PC-3 (cell line): ENCODE measurements at regions not wholly inside any gene's neighbourhood (a gene's known extent, or its start where the extent isn't known, plus 50 kb on each side); places are given as distances from the start of the nearest gene placed in this dataset.
A peak's percentile ranks its signal among the peaks of the same experiment; 100 is the strongest.

Experiments used
- ATAC-seq: fragments of 200-7000 bp; cut with Tn5 transposase; 2 replicates; pipeline ENCODE4 v1.9.1; 2020; ENCODE audit warnings: mild to moderate bottlenecking, moderate library complexity
- BruUV-seq: library from RNA; stranded (reverse); fragments of 400-500 nt; replicated peaks from 2 replicates; lab custom pipeline; 2021; lab: Mats Ljungman, UMichigan
- CTCF ChIA-PET: fragments of 300-600 bp; sonication (Branson Sonifier 250); formaldehyde crosslinking; loops from one replicate; lab custom pipeline; 2022; ENCODE audit warnings: antibody characterized with exemption; lab: Charles Lee
- POLR2A ChIA-PET: fragments of 300-600 bp; sonication (Branson Sonifier 250); formaldehyde crosslinking; loops from one replicate; lab custom pipeline; 2022; ENCODE audit warnings: antibody characterized with exemption; ENCODE audit not compliant: unreplicated experiment; lab: Charles Lee
- DNase-seq: peaks from one replicate; pipeline ENCODE4 v3.0.0-alpha.2; 2015
- H2AFZ ChIP-seq: fragments of 300-600 bp; sonication (generic); 2 replicates; pipeline ENCODE4 v1.6.0; 2016; ENCODE audit warnings: antibody characterized with exemption, low read length
- H3F3A ChIP-seq: fragments of 300-600 bp; sonication (generic); one replicate; pipeline ENCODE4 v1.6.0; 2017; ENCODE audit warnings: antibody characterized with exemption, low read length, control low read depth, mild to moderate bottlenecking; ENCODE audit not compliant: unreplicated experiment
- H3K27ac ChIP-seq: fragments of 300-600 bp; sonication (generic); 2 replicates; pipeline ENCODE4 v1.5.1; 2016; ENCODE audit warnings: mild to moderate bottlenecking, low read length
- H3K27me3 ChIP-seq: fragments of 300-600 bp; sonication (generic); 2 replicates; pipeline ENCODE4 v1.6.1; 2016; ENCODE audit warnings: low read length, mixed read lengths
- H3K36me3 ChIP-seq: fragments of 300-600 bp; sonication (generic); 2 replicates; pipeline ENCODE4 v1.6.1; 2016; ENCODE audit warnings: low read depth, mixed run types, low read length, mixed read lengths
- H3K4me1 ChIP-seq: fragments of 300-600 bp; sonication (generic); 2 replicates; pipeline ENCODE4 v1.5.1; 2016; ENCODE audit warnings: low read length; ENCODE audit not compliant: insufficient read depth
- H3K4me2 ChIP-seq: fragments of 300-600 bp; sonication (generic); 2 replicates; pipeline ENCODE4 v1.6.0; 2016; ENCODE audit warnings: low read length
- H3K4me3 ChIP-seq: fragments of 300-600 bp; sonication (generic); 2 replicates; pipeline ENCODE4 v1.5.1; 2016; ENCODE audit warnings: mild to moderate bottlenecking, low read length, mixed read lengths
- H3K79me2 ChIP-seq: fragments of 300-600 bp; sonication (generic); 2 replicates; pipeline ENCODE4 v1.6.1; 2017; ENCODE audit warnings: low read length, mixed read lengths
- H3K9ac ChIP-seq: fragments of 300-600 bp; sonication (generic); 2 replicates; pipeline ENCODE4 v1.6.0; 2016; ENCODE audit warnings: mild to moderate bottlenecking, low read length
- H3K9me2 ChIP-seq: fragments of 300-600 bp; sonication (generic); replicated peaks from 2 replicates; pipeline ENCODE4 v1.6.1; 2016; ENCODE audit warnings: mixed run types, low read length, mixed read lengths
- H3K9me3 ChIP-seq: fragments of 300-600 bp; sonication (generic); 2 replicates; pipeline ENCODE4 v1.6.1; 2016; ENCODE audit warnings: low read length, mixed read lengths
- H4K20me1 ChIP-seq: fragments of 300-600 bp; sonication (generic); 2 replicates; pipeline ENCODE4 v1.6.1; 2016; ENCODE audit warnings: low read length, mixed read lengths
- EZH2 ChIP-seq: fragments of 300-600 bp; sonication (generic); IDR thresholded peaks from one replicate; pipeline ENCODE4 v1.6.1; 2017; ENCODE audit warnings: antibody characterized with exemption, mild to moderate bottlenecking, low read length; ENCODE audit not compliant: unreplicated experiment
- EZH2phosphoT487 ChIP-seq: fragments of 300-600 bp; sonication (generic); IDR thresholded peaks from 2 replicates; pipeline ENCODE4 v1.6.1; 2018; ENCODE audit warnings: mild to moderate bottlenecking, antibody characterized with exemption, low read length, borderline replicate concordance
- intact Hi-C: fragments of 100-400 bp; cut with micrococcal nuclease; formaldehyde crosslinking; loops from 2 replicates; pipeline ENCODE4 v1.9.0; 2023
- TF ChIP-seq, protein P1 (sequence below): fragments of 300-600 bp; sonication (generic); conservative IDR thresholded peaks from 2 replicates; pipeline ENCODE4 v1.5.1; 2017; ENCODE audit warnings: antibody characterized with exemption, low read depth, mild to moderate bottlenecking, low read length

DNA sequence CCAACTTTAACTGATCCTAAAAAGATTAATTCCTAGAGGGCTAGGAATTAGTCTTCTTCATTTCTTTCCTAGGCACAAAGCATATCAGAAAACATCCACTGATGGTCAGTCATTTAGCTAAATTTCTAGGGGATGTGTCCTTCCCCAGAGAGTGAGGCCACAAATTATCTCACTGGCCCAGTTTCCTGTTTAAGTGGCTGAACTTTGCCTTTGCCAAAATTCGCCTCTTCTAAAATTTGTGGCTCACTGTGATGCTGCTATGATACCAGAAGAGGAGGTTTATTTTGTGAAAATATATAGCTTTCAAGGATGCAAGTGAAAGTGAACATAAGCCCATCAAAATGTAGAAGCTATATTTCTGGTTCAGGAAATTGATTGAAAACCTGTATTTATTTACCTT, 98.1 kb upstream of the FER start:
- H3K9me2 ChIP-seq = no peaks in the 10 kb centered on the region
- CTCF ChIA-PET = no interaction called here
- intact Hi-C loops = no loop called here
- H3K36me3 ChIP-seq = no peaks in the 10 kb centered on the region
- ATAC-seq = no peak
- no peak for DNase-seq
- BruUV-seq = no TSS peak
- H3K4me3 ChIP-seq = no peak overlapping the region
- H3K4me1 ChIP-seq = peaks cover 9% of the 10 kb centered on the region
- no peaks in the 10 kb centered on the region for H3K79me2 ChIP-seq
- no peaks in the 10 kb centered on the region for H3K27me3 ChIP-seq
- H2AFZ ChIP-seq = no peak overlapping the region
- TF ChIP-seq EZH2phosphoT487 (no peak), EZH2 (no peak)
- TF ChIP-seq, protein P1, sequence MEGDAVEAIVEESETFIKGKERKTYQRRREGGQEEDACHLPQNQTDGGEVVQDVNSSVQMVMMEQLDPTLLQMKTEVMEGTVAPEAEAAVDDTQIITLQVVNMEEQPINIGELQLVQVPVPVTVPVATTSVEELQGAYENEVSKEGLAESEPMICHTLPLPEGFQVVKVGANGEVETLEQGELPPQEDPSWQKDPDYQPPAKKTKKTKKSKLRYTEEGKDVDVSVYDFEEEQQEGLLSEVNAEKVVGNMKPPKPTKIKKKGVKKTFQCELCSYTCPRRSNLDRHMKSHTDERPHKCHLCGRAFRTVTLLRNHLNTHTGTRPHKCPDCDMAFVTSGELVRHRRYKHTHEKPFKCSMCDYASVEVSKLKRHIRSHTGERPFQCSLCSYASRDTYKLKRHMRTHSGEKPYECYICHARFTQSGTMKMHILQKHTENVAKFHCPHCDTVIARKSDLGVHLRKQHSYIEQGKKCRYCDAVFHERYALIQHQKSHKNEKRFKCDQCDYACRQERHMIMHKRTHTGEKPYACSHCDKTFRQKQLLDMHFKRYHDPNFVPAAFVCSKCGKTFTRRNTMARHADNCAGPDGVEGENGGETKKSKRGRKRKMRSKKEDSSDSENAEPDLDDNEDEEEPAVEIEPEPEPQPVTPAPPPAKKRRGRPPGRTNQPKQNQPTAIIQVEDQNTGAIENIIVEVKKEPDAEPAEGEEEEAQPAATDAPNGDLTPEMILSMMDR = no peak
- H4K20me1 ChIP-seq = no peaks in the 10 kb centered on the region
- H3F3A ChIP-seq = no peaks in the 10 kb centered on the region
- no peak overlapping the region for H3K9ac ChIP-seq
- no peak overlapping the region for H3K27ac ChIP-seq
- no peaks in the 10 kb centered on the region for H3K9me3 ChIP-seq
- no peak overlapping the region for H3K4me2 ChIP-seq
- POLR2A ChIA-PET = no interaction called here

GRCh38 chr5:108649106-108649505, 98.6 kb upstream of the FER start:
- Histone ChIP-seq H3K79me2 (no peaks in the 10 kb centered on the region), H2AFZ (no peak overlapping the region), H3K4me1 (peaks cover 5% of the 10 kb centered on the region), H3K4me2 (no peak overlapping the region), H3K36me3 (no peaks in the 10 kb centered on the region), H3K4me3 (no peak overlapping the region), H3F3A (no peaks in the 10 kb centered on the region), H3K9me3 (no peaks in the 10 kb centered on the region), H3K9ac (no peak overlapping the region), H3K27me3 (no peaks in the 10 kb centered on the region), H3K27ac (no peak overlapping the region), H3K9me2 (no peaks in the 10 kb centered on the region), H4K20me1 (no peaks in the 10 kb centered on the region)
- BruUV-seq = no TSS peak
- DNase-seq = no peak
- ChIA-PET POLR2A (no interaction called here), CTCF (no interaction called here)
- no peak for ATAC-seq
- TF ChIP-seq, protein P1 = no peak
- TF ChIP-seq EZH2 (no peak), EZH2phosphoT487 (no peak)
- intact Hi-C loops = no loop called here

GRCh38 chr5:108642170-108642906, 105.4 kb upstream of the FER start:
- H4K20me1 ChIP-seq = no peaks in the 10 kb centered on the region
- 0 out of 2 replicates have a peak, but pooled peaks cover under 1% of the 10 kb centered on the region for H3K4me1 ChIP-seq
- no peaks in the 10 kb centered on the region for H3K27me3 ChIP-seq
- no peaks in the 10 kb centered on the region for H3K9me2 ChIP-seq
- BruUV-seq = no TSS peak
- CTCF ChIA-PET = interaction anchor here (0.5 to 1.0 kb wide), 3 partner anchors 14 to 849 kb away, joined by 3 to 4 read pairs (median 3); no protein-coding TSS in a partner anchor
- H3K79me2 ChIP-seq = no peaks in the 10 kb centered on the region
- peak overlapping the region; percentile 51 for H2AFZ ChIP-seq
- no peak overlapping the region for H3K27ac ChIP-seq
- POLR2A ChIA-PET = no interaction called here
- H3K4me3 ChIP-seq = no peak overlapping the region; the same call in 1 of the 2 replicates
- peak overlapping the region; percentile 59 for H3K4me2 ChIP-seq
- no peaks in the 10 kb centered on the region for H3K9me3 ChIP-seq
- H3F3A ChIP-seq = no peaks in the 10 kb centered on the region
- no peak for TF ChIP-seq EZH2
- TF ChIP-seq, protein P1 = peak; percentile 88
- intact Hi-C loops = loop anchor here (5.0 kb wide), 3 partner anchors 40 to 275 kb away; no protein-coding TSS in a partner anchor
- H3K9ac ChIP-seq = no peak overlapping the region
- no peaks in the 10 kb centered on the region for H3K36me3 ChIP-seq
- peak; percentile 97 for ATAC-seq
- peak; percentile 82 for DNase-seq
